Adrenal gland (tissue), 9 donors: ENCODE measurements at regions not wholly inside any gene's neighbourhood (a gene's known extent, or its start where the extent isn't known, plus 50 kb on each side); places are given as distances from the start of the nearest gene placed in this dataset.

ENCODE experiments used
- DNase-seq, 7 donors: peaks; one replicate each; pipeline ENCODE4 v3.0.0-alpha.2; 2019 to 2020
- H3K27ac ChIP-seq, 5 donors: fragments of 200-600 bp; sonication (generic) in 4 of 5; 1 replicate in 3 of 5; 2 replicates in 2 of 5; pipeline versions ENCODE4 v1.5.1 to v1.8.0; 2016 to 2020; ENCODE audit warnings: mild to moderate bottlenecking in 1 of 5
- H3K27me3 ChIP-seq: fragments of 200-600 bp; 2 replicates; pipeline ENCODE4 v1.8.0; 2021
- H3K36me3 ChIP-seq, 2 donors: fragments of 200-600 bp; replicated peaks in 1 of 2; 1 replicate in 1 of 2; 2 replicates in 1 of 2; pipeline versions ENCODE4 v1.5.1 to v1.8.0; 2018 to 2022
- H3K4me1 ChIP-seq, 2 donors: fragments of 200-600 bp; replicated peaks in 1 of 2; 1 replicate in 1 of 2; 2 replicates in 1 of 2; pipeline versions ENCODE4 v1.5.1 to v1.8.0; 2018 to 2021
- H3K4me3 ChIP-seq, 4 donors: fragments of 200-600 bp; sonication (generic) in 3 of 4; one replicate each; pipeline ENCODE4 v1.5.1; 2016 to 2018
- H3K9me3 ChIP-seq, 3 donors: fragments of 200-600 bp; sonication (generic) in 1 of 3; replicated peaks in 1 of 3; 1 replicate in 2 of 3; 2 replicates in 1 of 3; pipeline versions ENCODE4 v1.5.1 to v1.8.0; 2016 to 2021
- CTCF ChIP-seq, 6 experiments: fragments of 450-650 bp in 4 of 6; fragments of 200-600 bp in 2 of 6; sonication (generic) in 1 of 6; IDR thresholded peaks; 1 replicate in 5 of 6; 2 replicates in 1 of 6; pipeline versions ENCODE4 v1.5.1 to v1.8.0; 2016 to 2021; ENCODE audit warnings: antibody characterized with exemption in 6 of 6, mild to moderate bottlenecking in 2 of 6, moderate library complexity in 1 of 6
- POLR2A ChIP-seq, 2 donors: fragments of 450-650 bp; IDR thresholded peaks; one replicate each; pipeline ENCODE4 v1.6.1; 2017; ENCODE audit warnings: antibody characterized with exemption in 2 of 2, mild to moderate bottlenecking in 2 of 2, moderate library complexity in 1 of 2
- WGBS, 4 donors: extraction: QIAGEN DNeasy Blood & Tissue Kit in 2 of 4; methylation state at CpG; one replicate each; pipeline versions ENCODE4 v1.1.5 to v1.1.7; 2013 to 2017; 5-methylcytosine and 5-hydroxymethylcytosine counted together
- intact Hi-C, 2 donors: fragments of 100-400 bp; cut with DNase I; formaldehyde crosslinking; loops; one replicate each; pipeline versions ENCODE4 v1.14.1 to v1.15.0; 2022 to 2023
- donor health status: healthy with polysubstance abuse.
- donor health status: Bipolar disorder and iron deficiency.
- donor health status: DM: yes; HTN: yes; CAD: no.
- donor health status: DM: no; HTN: no; CAD: no.
- donor health status: DM: no; HTN: no; CAD: no.

- Histone ChIP-seq H3K4me1 (no peaks in the 10 kb centered on the region), H3K36me3 (no peaks in the 10 kb centered on the region), H3K4me3 (no peak overlapping the region), H3K27me3 (no peaks in the 10 kb centered on the region), H3K27ac (no peak overlapping the region), H3K9me3 (no peaks in the 10 kb centered on the region)
- 93 to 100% (median 95%) methylated on average over 1 of the region's 1 CpG for WGBS, 4 donors
- TF ChIP-seq POLR2A (IDR thresholded peaks at IDR 0.05) (no peak), CTCF (IDR thresholded peaks at IDR 0.05) (no peak)
- intact Hi-C loops, result no loop called here
- no peak for DNase-seq
Measured at GRCh38 chr6:14735956-14736486, 509.8 kb upstream of the JARID2 start.

- no peaks in the 10 kb centered on the region for H3K36me3 ChIP-seq
- no peaks in the 10 kb centered on the region for H3K9me3 ChIP-seq
- intact Hi-C loops, result no loop called here
- H3K4me3 ChIP-seq, result no peak overlapping the region
- H3K27ac ChIP-seq, result no peak overlapping the region
- H3K4me1 ChIP-seq, result no peaks in the 10 kb centered on the region
- no peak for DNase-seq
- H3K27me3 ChIP-seq, result no peaks in the 10 kb centered on the region
- WGBS, 4 donors, result 78 to 95% (median 82%) methylated on average over 2 of the region's 2 CpGs
- TF ChIP-seq CTCF (IDR thresholded peaks at IDR 0.05), result no peak
- TF ChIP-seq POLR2A (IDR thresholded peaks at IDR 0.05), result no peak
Measured at GRCh38 chr6:14736554-14736953, 509.3 kb upstream of the JARID2 start.

GRCh38 chr6:14738497-14738896 lies 507.4 kb upstream of the JARID2 start:
- intact Hi-C loops, result no loop called here
- no peak overlapping the region for H3K27ac ChIP-seq
- no peaks in the 10 kb centered on the region for H3K27me3 ChIP-seq
- H3K36me3 ChIP-seq, result no peaks in the 10 kb centered on the region
- TF ChIP-seq CTCF (IDR thresholded peaks at IDR 0.05) (no peak), POLR2A (IDR thresholded peaks at IDR 0.05) (no peak)
- DNase-seq, result peak in 1 of 7 donors; percentile 17
- no peaks in the 10 kb centered on the region for H3K9me3 ChIP-seq
- WGBS, 4 donors, result 93 to 100% (median 98%) methylated on average over 2 of the region's 2 CpGs
- no peak overlapping the region for H3K4me3 ChIP-seq
- H3K4me1 ChIP-seq, result peaks cover 8% of the 10 kb centered on the region in 2 donors

- WGBS, 4 donors, result 66 to 83% (median 77%) methylated on average over 5 of the region's 5 CpGs
- H3K9me3 ChIP-seq, result no peaks in the 10 kb centered on the region
- no peak for DNase-seq
- H3K4me1 ChIP-seq, result peaks cover 11 to 13% of the 10 kb centered on the region in 2 donors
- H3K36me3 ChIP-seq, result no peaks in the 10 kb centered on the region
- TF ChIP-seq CTCF (IDR thresholded peaks at IDR 0.05), result no peak
- H3K27ac ChIP-seq, result no peak overlapping the region
- no peak overlapping the region for H3K4me3 ChIP-seq
- intact Hi-C loops, result no loop called here
- H3K27me3 ChIP-seq, result no peaks in the 10 kb centered on the region
Measured at GRCh38 chr6:14738933-14739332, 506.9 kb upstream of the JARID2 start.
